ENCODE measurements at regions not wholly inside any gene's neighbourhood (a gene's known extent, or its start where the extent isn't known, plus 50 kb on each side); places are given as distances from the start of the nearest gene placed in this dataset.

- no peak for FAIRE-seq
- Histone ChIP-seq H3K27ac (no peak overlapping the region), H3K27me3 (no peaks in the 10 kb centered on the region), H3K36me3 (no peaks in the 10 kb centered on the region), H3K4me1 (no peaks in the 10 kb centered on the region), H3K4me3 (no peak overlapping the region), H3K9me3 (no peaks in the 10 kb centered on the region)
- ATAC-seq: no peak
- WGBS, 2 donors: 82 to 86% methylated on average over 3 of the region's 3 CpGs
- no peak for DNase-seq
- intact Hi-C loops (cut with DNase I): no loop called here
- TF ChIP-seq CTCF (IDR thresholded peaks at IDR 0.05): no peak
These were observed 322.9 kb downstream of the DYSF start for GRCh38 chr2:71776227-71776626.

- 86 to 92% methylated on average over 3 of the region's 3 CpGs for WGBS, 2 donors
- Histone ChIP-seq H3K4me1 (no peaks in the 10 kb centered on the region), H3K36me3 (no peaks in the 10 kb centered on the region), H3K27ac (no peak overlapping the region), H3K27me3 (no peaks in the 10 kb centered on the region), H3K9me3 (no peaks in the 10 kb centered on the region), H3K4me3 (no peak overlapping the region)
- no peak for FAIRE-seq
- no peak for TF ChIP-seq CTCF (IDR thresholded peaks at IDR 0.05)
- no peak for ATAC-seq
- intact Hi-C loops (cut with DNase I): no loop called here
- DNase-seq: no peak
These were observed 319.9 kb downstream of the DYSF start for GRCh38 chr2:71773218-71773617.

DNA sequence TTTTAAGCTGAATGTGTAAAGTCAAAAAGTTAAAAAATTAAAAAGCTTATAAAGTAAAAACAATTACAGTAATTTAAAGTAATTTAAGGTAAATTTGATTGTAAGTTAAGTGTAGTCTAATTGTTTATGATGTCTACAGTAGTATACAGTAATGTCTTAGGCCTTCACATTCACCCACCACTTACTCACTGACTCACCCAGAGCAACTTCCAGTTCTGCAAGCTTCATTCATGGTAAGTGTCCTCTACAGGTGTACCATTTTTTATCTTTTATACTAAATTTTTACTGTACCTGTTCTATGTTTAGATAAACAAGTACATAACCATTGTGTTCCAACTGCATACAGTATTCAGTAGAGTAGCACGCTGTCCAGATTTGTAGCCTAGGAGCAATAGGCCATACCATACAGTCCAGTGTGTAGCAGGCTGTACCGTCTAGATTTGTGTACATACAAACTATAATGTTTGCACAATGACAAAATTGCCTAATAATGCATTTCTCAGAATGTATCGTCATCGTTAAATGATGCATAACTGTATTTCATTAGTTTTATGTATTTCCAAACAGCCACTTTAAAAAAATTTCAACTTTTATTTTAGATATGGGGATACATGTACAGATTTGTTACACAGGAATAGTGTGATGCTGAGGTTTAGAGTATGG, 319.3 kb downstream of the DYSF start:
- H3K36me3 ChIP-seq: no peaks in the 10 kb centered on the region
- H3K4me3 ChIP-seq: no peak overlapping the region
- no peaks in the 10 kb centered on the region for H3K4me1 ChIP-seq
- H3K27me3 ChIP-seq: no peaks in the 10 kb centered on the region
- DNase-seq: no peak
- no peak for FAIRE-seq
- TF ChIP-seq CTCF (IDR thresholded peaks at IDR 0.05): no peak
- no peak overlapping the region for H3K27ac ChIP-seq
- ATAC-seq: no peak
- 81 to 88% methylated on average over 4 of the region's 4 CpGs for WGBS, 2 donors
- H3K9me3 ChIP-seq: no peaks in the 10 kb centered on the region
- intact Hi-C loops (cut with DNase I): no loop called here

GRCh38 chr2:71767663-71768062, 314.3 kb downstream of the DYSF start:
- no peak for TF ChIP-seq CTCF (IDR thresholded peaks at IDR 0.05)
- H3K4me3 ChIP-seq: no peak overlapping the region
- FAIRE-seq: no peak
- WGBS, 2 donors: 89 to 92% methylated on average over 1 of the region's 1 CpG
- no peak for ATAC-seq
- no peaks in the 10 kb centered on the region for H3K4me1 ChIP-seq
- H3K27me3 ChIP-seq: no peaks in the 10 kb centered on the region
- DNase-seq: no peak
- H3K36me3 ChIP-seq: no peaks in the 10 kb centered on the region
- H3K9me3 ChIP-seq: no peaks in the 10 kb centered on the region
- intact Hi-C loops (cut with DNase I): no loop called here
- no peak overlapping the region for H3K27ac ChIP-seq

GRCh38 chr2:71759060-71759459, 305.7 kb downstream of the DYSF start:
- FAIRE-seq (no peak), ATAC-seq (no peak), DNase-seq (no peak)
- H3K27ac ChIP-seq: no peak overlapping the region
- TF ChIP-seq CTCF (IDR thresholded peaks at IDR 0.05): no peak
- H3K4me3 ChIP-seq: no peak overlapping the region
- intact Hi-C loops (cut with DNase I): no loop called here
- H3K27me3 ChIP-seq: no peaks in the 10 kb centered on the region
- no peaks in the 10 kb centered on the region for H3K9me3 ChIP-seq
- H3K36me3 ChIP-seq: no peaks in the 10 kb centered on the region
- WGBS, 2 donors: 64 to 68% methylated on average over 6 of the region's 6 CpGs
- no peaks in the 10 kb centered on the region for H3K4me1 ChIP-seq
